ENCODE measurements at regions not wholly inside any gene's neighbourhood (a gene's known extent, or its start where the extent isn't known, plus 50 kb on each side); places are given as distances from the start of the nearest gene placed in this dataset.

DNA sequence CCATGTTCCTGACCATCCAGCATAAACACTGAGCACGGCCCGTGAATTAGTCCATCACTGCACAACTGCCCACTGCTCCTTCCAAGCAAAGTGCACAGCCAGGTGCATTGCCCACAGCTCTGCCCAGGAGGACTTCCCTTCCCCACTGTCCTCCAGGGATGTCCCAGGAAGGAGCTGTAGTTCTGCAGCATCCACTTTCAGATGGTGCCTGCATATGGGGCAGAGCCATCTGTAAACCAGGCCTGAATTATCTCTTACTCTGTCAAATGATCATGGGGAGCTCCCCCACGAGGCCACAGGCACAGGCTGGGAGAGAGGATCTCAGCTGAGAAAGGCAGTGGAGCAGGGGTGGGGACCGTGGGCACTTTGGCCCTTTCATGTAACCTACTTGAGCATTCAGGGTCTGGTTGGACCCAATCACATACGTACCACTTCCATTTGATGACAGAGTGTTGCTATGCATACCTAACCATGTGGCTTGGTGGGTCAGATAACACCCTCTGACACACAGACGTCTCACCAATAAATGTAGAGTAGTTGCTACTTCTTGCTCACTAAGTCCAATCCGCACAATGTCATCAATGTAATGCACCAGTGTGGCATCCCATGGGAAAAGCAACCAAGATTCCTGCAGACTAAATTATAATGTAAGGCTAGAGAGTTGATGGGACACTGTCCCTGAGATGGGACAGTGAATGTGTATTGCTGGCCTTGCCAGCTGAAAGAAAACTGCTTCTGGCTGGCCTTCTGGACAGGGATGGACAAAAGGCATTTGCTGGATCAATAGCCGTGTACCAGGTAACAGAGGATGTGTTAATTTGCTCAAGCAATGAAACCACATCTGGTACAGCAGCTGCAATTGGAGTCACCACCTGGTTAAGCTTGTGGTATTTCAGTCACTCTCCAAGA lies 113.8 kb upstream of the C14orf180 start:
- H3K4me1 ChIP-seq (ENCODE audit: control insufficient read depth, insufficient read depth, low read length): peaks cover 10% of the 10 kb centered on the region
- H3K27me3 ChIP-seq (ENCODE audit: control insufficient read depth in 1 of 2, insufficient read depth in 2 of 2, low read length in 2 of 2): peaks cover 19 to 26% of the 10 kb centered on the region in 2 donors
- H3K4me3 ChIP-seq (ENCODE audit: low read length in 2 of 2): no peak overlapping the region
- H3K27ac ChIP-seq (ENCODE audit: low read length): no peak overlapping the region
- no peaks in the 10 kb centered on the region for H3K36me3 ChIP-seq (ENCODE audit: control insufficient read depth in 2 of 2, insufficient read depth in 2 of 2, low read length in 2 of 2)
- no peaks in the 10 kb centered on the region for H3K9me3 ChIP-seq (ENCODE audit: control insufficient read depth in 2 of 2, low read length in 2 of 2)
- no peak overlapping the region for H3K9ac ChIP-seq (ENCODE audit: low read length in 2 of 2)

- H3K4me3 ChIP-seq (ENCODE audit: low read length in 2 of 2): no peak overlapping the region
- H3K9ac ChIP-seq (ENCODE audit: low read length in 2 of 2): no peak overlapping the region
- H3K27ac ChIP-seq (ENCODE audit: low read length): no peak overlapping the region
- no peaks in the 10 kb centered on the region for H3K36me3 ChIP-seq (ENCODE audit: control insufficient read depth in 2 of 2, insufficient read depth in 2 of 2, low read length in 2 of 2)
- H3K9me3 ChIP-seq (ENCODE audit: control insufficient read depth in 2 of 2, low read length in 2 of 2): no peaks in the 10 kb centered on the region
- H3K4me1 ChIP-seq (ENCODE audit: control insufficient read depth, insufficient read depth, low read length): no peaks in the 10 kb centered on the region
- H3K27me3 ChIP-seq (ENCODE audit: control insufficient read depth in 1 of 2, insufficient read depth in 2 of 2, low read length in 2 of 2): peaks cover 8 to 21% of the 10 kb centered on the region in 2 donors
Measured at GRCh38 chr14:104467236-104467635, 112.3 kb upstream of the C14orf180 start.

DNA sequence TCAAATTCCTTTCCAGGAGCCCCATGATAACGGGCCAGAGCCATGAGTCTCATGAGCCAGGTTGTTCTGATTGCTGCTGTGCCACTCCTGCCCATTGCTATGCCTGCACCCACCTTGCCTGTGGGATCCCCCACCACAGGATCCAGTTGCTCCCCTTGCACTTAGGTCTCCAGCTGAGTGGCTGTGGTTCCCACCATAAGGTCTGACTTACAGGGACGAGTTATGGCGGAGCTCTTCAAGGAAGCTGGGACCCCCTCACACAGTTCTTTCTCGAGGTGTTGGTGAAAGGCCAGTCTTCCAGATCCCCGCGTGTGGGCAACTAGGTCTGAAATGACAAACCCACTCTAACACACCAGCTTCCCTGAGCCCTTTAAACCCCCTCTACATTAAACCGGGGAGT lies 111.9 kb upstream of the C14orf180 start:
- Histone ChIP-seq H3K9ac (ENCODE audit: low read length in 2 of 2) (no peak overlapping the region), H3K4me3 (ENCODE audit: low read length in 2 of 2) (no peak overlapping the region), H3K36me3 (ENCODE audit: control insufficient read depth in 2 of 2, insufficient read depth in 2 of 2, low read length in 2 of 2) (no peaks in the 10 kb centered on the region), H3K4me1 (ENCODE audit: control insufficient read depth, insufficient read depth, low read length) (no peaks in the 10 kb centered on the region), H3K27me3 (ENCODE audit: control insufficient read depth in 1 of 2, insufficient read depth in 2 of 2, low read length in 2 of 2) (peaks cover 6 to 20% of the 10 kb centered on the region in 2 donors), H3K27ac (ENCODE audit: low read length) (no peak overlapping the region), H3K9me3 (ENCODE audit: control insufficient read depth in 2 of 2, low read length in 2 of 2) (no peaks in the 10 kb centered on the region)

GRCh38 chr14:104469591-104469990 lies 110.0 kb upstream of the C14orf180 start:
- Histone ChIP-seq H3K27ac (ENCODE audit: low read length) (no peak overlapping the region), H3K36me3 (ENCODE audit: control insufficient read depth in 2 of 2, insufficient read depth in 2 of 2, low read length in 2 of 2) (no peaks in the 10 kb centered on the region), H3K9ac (ENCODE audit: low read length in 2 of 2) (no peak overlapping the region), H3K4me3 (ENCODE audit: low read length in 2 of 2) (no peak overlapping the region), H3K27me3 (ENCODE audit: control insufficient read depth in 1 of 2, insufficient read depth in 2 of 2, low read length in 2 of 2) (peaks cover 0 to 12% of the 10 kb centered on the region in 2 donors), H3K9me3 (ENCODE audit: control insufficient read depth in 2 of 2, low read length in 2 of 2) (no peaks in the 10 kb centered on the region), H3K4me1 (ENCODE audit: control insufficient read depth, insufficient read depth, low read length) (no peaks in the 10 kb centered on the region)

DNA sequence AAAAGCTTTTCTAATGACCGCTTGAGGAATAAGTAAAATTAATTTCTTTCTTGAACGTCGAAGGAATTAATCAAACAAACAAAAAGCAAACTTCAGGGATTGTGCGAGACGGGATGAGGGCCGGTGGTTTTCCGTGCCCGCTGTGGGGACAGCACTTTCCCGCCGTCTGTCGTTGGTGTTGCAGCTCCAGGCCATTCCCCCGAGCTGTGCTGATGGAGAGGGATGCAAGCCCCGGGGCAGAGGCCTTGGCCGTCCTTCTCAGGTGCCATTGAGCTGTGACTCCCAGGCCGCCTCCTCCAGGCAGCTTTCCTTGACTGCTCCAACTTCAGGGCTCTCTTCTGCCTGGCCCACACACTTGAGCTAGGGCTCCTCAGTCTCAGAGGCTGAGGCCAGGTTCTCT lies 109.0 kb upstream of the C14orf180 start:
- Histone ChIP-seq H3K9ac (ENCODE audit: low read length in 2 of 2) (no peak overlapping the region), H3K27ac (ENCODE audit: low read length) (no peak overlapping the region), H3K27me3 (ENCODE audit: control insufficient read depth in 1 of 2, insufficient read depth in 2 of 2, low read length in 2 of 2) (peaks cover 0 to 3% of the 10 kb centered on the region in 2 donors), H3K9me3 (ENCODE audit: control insufficient read depth in 2 of 2, low read length in 2 of 2) (no peaks in the 10 kb centered on the region), H3K4me3 (ENCODE audit: low read length in 2 of 2) (no peak overlapping the region), H3K4me1 (ENCODE audit: control insufficient read depth, insufficient read depth, low read length) (no peaks in the 10 kb centered on the region), H3K36me3 (ENCODE audit: control insufficient read depth in 2 of 2, insufficient read depth in 2 of 2, low read length in 2 of 2) (no peaks in the 10 kb centered on the region)

DNA sequence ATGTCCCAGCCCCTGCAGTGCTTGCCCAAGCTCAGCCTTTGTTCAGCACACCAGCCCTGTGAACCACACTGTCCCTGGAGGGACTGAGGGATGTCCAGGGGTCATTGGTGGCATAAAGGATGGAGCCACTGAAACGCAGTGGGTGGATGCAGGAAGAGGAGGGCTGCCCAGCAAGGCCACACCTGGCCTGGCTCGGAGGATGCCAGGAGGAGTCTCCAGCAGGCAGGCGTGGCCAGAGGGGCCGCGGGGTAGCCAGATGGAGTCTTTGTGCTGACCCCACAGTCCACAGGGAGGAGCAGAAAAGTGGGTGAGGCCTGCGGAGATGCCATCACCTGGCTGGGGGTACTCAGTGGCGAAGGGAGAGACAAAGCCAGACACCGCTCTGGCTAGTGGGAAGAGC lies 108.5 kb upstream of the C14orf180 start:
- Histone ChIP-seq H3K4me1 (ENCODE audit: control insufficient read depth, insufficient read depth, low read length) (no peaks in the 10 kb centered on the region), H3K27me3 (ENCODE audit: control insufficient read depth in 1 of 2, insufficient read depth in 2 of 2, low read length in 2 of 2) (peaks cover 0 to 6% of the 10 kb centered on the region in 2 donors), H3K9me3 (ENCODE audit: control insufficient read depth in 2 of 2, low read length in 2 of 2) (no peaks in the 10 kb centered on the region), H3K9ac (ENCODE audit: low read length in 2 of 2) (no peak overlapping the region), H3K4me3 (ENCODE audit: low read length in 2 of 2) (no peak overlapping the region), H3K27ac (ENCODE audit: low read length) (no peak overlapping the region), H3K36me3 (ENCODE audit: control insufficient read depth in 2 of 2, insufficient read depth in 2 of 2, low read length in 2 of 2) (no peaks in the 10 kb centered on the region)

DNA sequence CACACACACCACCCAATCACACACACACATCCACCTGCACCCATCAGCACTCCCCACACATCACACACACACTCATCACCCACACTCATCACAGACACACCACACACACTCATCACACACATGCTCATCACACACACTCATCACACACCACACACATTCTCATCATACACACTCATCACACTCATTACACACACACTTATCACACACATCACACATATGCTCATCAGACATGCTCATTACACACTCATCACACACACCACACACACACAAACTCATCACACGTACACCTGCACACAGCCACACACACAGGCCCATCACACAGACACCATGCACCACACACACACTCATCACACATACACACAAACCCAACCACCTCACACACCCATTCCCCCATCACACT lies 107.5 kb upstream of the C14orf180 start:
- no peak overlapping the region for H3K4me3 ChIP-seq (ENCODE audit: low read length in 2 of 2)
- no peaks in the 10 kb centered on the region for H3K9me3 ChIP-seq (ENCODE audit: control insufficient read depth in 2 of 2, low read length in 2 of 2)
- H3K9ac ChIP-seq (ENCODE audit: low read length in 2 of 2): no peak overlapping the region
- no peak overlapping the region for H3K27ac ChIP-seq (ENCODE audit: low read length)
- H3K27me3 ChIP-seq (ENCODE audit: control insufficient read depth in 1 of 2, insufficient read depth in 2 of 2, low read length in 2 of 2): peaks cover 3 to 9% of the 10 kb centered on the region in 2 donors
- no peaks in the 10 kb centered on the region for H3K36me3 ChIP-seq (ENCODE audit: control insufficient read depth in 2 of 2, insufficient read depth in 2 of 2, low read length in 2 of 2)
- H3K4me1 ChIP-seq (ENCODE audit: control insufficient read depth, insufficient read depth, low read length): no peaks in the 10 kb centered on the region

DNA sequence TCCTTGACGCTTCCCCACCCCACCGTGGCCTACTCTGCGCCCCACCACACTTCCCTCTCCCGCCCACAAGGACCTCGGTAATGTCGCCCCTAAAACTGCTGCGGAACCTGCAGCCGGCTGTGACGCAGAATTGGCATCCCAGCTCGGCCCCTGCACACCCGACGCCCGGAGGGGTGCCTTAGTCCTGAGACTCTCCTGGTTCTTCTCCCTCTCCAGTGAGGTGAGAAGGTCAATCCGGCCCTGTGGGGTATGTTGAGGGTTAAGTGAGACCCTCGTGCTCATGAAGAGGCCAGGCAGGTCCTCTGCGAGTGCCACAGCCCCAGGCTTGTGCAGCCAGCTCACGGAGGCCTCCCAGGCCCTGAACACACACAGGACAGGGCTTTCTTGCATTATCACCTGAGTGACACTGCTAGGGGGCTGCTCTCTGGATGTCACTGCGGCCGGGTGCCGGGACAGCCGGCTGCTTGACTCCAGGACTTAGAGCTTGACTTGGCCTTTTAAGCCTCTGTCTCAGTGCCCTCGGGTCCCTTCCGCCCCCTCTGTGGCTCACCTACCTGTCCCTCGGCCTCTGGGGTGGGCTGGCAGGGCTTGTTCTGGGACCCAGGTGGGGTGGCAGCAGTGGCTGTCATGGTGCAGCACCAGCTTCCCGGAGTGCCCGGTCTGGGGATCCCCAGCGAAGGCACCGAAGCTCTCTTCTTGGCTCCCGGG lies 106.9 kb upstream of the C14orf180 start:
- no peaks in the 10 kb centered on the region for H3K36me3 ChIP-seq (ENCODE audit: control insufficient read depth in 2 of 2, insufficient read depth in 2 of 2, low read length in 2 of 2)

DNA sequence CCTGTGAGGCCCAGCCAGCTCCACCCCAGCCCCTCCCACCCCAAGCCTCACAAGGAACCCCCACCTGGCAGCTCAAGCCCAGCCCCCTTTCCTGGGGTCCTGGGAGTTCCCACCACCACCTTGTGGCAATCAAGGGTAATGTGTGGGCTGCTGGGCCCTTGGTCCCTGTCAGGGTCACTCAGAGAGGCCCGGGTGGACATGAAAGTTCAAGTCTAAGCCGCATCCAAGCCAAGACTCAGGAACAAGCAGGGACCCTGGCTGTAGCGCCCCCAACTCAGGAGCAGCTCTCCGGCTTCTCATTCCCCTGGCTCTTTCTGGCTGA lies 106.4 kb upstream of the C14orf180 start:
- H3K9ac ChIP-seq (ENCODE audit: low read length in 2 of 2): no peak overlapping the region
- peaks cover 3 to 9% of the 10 kb centered on the region in 2 donors for H3K27me3 ChIP-seq (ENCODE audit: control insufficient read depth in 1 of 2, insufficient read depth in 2 of 2, low read length in 2 of 2)
- no peaks in the 10 kb centered on the region for H3K4me1 ChIP-seq (ENCODE audit: control insufficient read depth, insufficient read depth, low read length)
- no peak overlapping the region for H3K27ac ChIP-seq (ENCODE audit: low read length)
- no peaks in the 10 kb centered on the region for H3K9me3 ChIP-seq (ENCODE audit: control insufficient read depth in 2 of 2, low read length in 2 of 2)
- H3K36me3 ChIP-seq (ENCODE audit: control insufficient read depth in 2 of 2, insufficient read depth in 2 of 2, low read length in 2 of 2): no peaks in the 10 kb centered on the region
- H3K4me3 ChIP-seq (ENCODE audit: low read length in 2 of 2): no peak overlapping the region

More for the DNA sequence above, 106.9 kb upstream of the C14orf180 start:
- Histone ChIP-seq H3K9me3 (ENCODE audit: control insufficient read depth in 2 of 2, low read length in 2 of 2) (no peaks in the 10 kb centered on the region), H3K27ac (ENCODE audit: low read length) (no peak overlapping the region), H3K27me3 (ENCODE audit: control insufficient read depth in 1 of 2, insufficient read depth in 2 of 2, low read length in 2 of 2) (peaks cover 3 to 9% of the 10 kb centered on the region in 2 donors), H3K9ac (ENCODE audit: low read length in 2 of 2) (no peak overlapping the region), H3K4me3 (ENCODE audit: low read length in 2 of 2) (no peak overlapping the region), H3K4me1 (ENCODE audit: control insufficient read depth, insufficient read depth, low read length) (no peaks in the 10 kb centered on the region)

DNA sequence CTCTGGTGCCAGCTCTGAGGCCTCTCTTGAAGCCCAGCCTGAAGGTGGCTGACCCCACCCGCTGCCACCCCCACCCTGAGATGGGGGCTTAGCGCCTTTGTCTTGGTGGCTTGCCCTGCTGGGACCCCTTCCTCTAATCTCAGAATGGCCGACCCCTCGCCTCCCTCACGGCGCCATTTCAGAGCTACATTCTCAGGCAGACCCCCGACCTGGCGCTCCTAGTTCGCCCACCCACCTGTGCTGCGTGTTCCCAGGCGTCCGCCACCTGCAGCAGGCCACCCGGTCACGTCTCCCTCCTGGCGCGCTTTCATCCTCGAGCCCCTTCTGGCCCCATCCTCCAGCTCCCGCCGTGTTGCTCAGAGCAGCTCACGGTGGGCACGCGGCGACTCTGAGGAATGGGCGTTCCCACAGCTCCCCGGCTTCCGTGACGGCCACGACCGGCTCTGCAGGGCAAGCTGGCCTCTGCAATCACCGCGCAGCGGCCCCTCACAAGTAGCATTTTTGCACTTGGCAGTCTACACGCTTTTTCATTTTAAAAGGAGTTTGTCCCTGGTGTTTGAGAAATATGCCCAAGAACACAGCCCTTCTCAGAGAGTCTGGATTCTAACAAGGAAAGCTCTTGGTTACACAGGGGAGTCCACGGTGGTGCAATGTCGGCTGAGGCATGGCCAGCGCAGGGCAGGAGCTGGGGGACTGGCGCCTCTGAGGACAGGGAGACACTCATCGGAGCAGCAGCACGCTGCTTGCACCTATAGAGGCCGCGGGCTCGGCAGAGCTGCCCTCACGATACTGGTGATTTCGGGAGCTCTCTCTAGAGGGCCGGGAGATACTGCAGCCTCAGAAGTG lies 105.7 kb upstream of the C14orf180 start:
- no peaks in the 10 kb centered on the region for H3K9me3 ChIP-seq (ENCODE audit: control insufficient read depth in 2 of 2, low read length in 2 of 2)
- no peak overlapping the region for H3K27ac ChIP-seq (ENCODE audit: low read length)
- no peaks in the 10 kb centered on the region for H3K36me3 ChIP-seq (ENCODE audit: control insufficient read depth in 2 of 2, insufficient read depth in 2 of 2, low read length in 2 of 2)
- H3K4me3 ChIP-seq (ENCODE audit: low read length in 2 of 2): no peak overlapping the region
- H3K27me3 ChIP-seq (ENCODE audit: control insufficient read depth in 1 of 2, insufficient read depth in 2 of 2, low read length in 2 of 2): peaks cover 3 to 9% of the 10 kb centered on the region in 2 donors
- no peak overlapping the region for H3K9ac ChIP-seq (ENCODE audit: low read length in 2 of 2)
- no peaks in the 10 kb centered on the region for H3K4me1 ChIP-seq (ENCODE audit: control insufficient read depth, insufficient read depth, low read length)

Measured in stomach smooth muscle (tissue), 2 donors.